SK-N-SH (cell line): ENCODE measurements at regions not wholly inside any gene's neighbourhood (a gene's known extent, or its start where the extent isn't known, plus 50 kb on each side); places are given as distances from the start of the nearest gene placed in this dataset.

Experiments used
- CTCF ChIA-PET: fragments of 300-600, 350-600 bp; formaldehyde crosslinking; extraction: SDS; loops from one replicate; lab custom pipeline; 2021; lab: Yijun Ruan, JAX
- POLR2A ChIA-PET: fragments of 350-600 bp; sonication (Branson Sonifier 250); formaldehyde crosslinking; extraction: SDS; loops from one replicate; lab custom pipeline; 2020; ENCODE audit warnings: antibody characterized with exemption, inconsistent platforms; lab: Yijun Ruan, JAX
- DNase-seq: peaks from one replicate; pipeline ENCODE4 v3.0.0; 2012
- H2AFZ ChIP-seq: fragments of 200-600 bp; sonication (generic); 2 replicates; pipeline ENCODE4 v1.8.1; 2016; ENCODE audit warnings: antibody characterized with exemption, mild to moderate bottlenecking, low read depth
- H3F3A ChIP-seq: fragments of 200-600 bp; sonication (generic); replicated peaks from 2 replicates; pipeline ENCODE3; 2016; ENCODE audit warnings: antibody characterized with exemption, mild to moderate bottlenecking; ENCODE audit not compliant: insufficient read depth
- H3K27ac ChIP-seq, 2 experiments: fragments of 200-500 bp in 1 of 2; fragments of 200-600 bp in 1 of 2; sonication (Bioruptor generic) in 1 of 2; sonication (generic), shearing (Covaris generic) in 1 of 2; 2 replicates each; pipeline versions ENCODE4 v1.5.1 to v1.6.1; 2014 to 2016; ENCODE audit warnings: low read depth in 2 of 2, inconsistent platforms in 1 of 2, low read length in 1 of 2, mild to moderate bottlenecking in 1 of 2, mixed read lengths in 1 of 2
- H3K27me3 ChIP-seq: fragments of 200-600 bp; sonication (generic), shearing (Covaris generic); 2 replicates; pipeline ENCODE4 v1.6.1; 2016; ENCODE audit warnings: mixed run types; ENCODE audit not compliant: insufficient read depth
- H3K36me3 ChIP-seq, 2 experiments: fragments of 200-500 bp in 1 of 2; fragments of 200-600 bp in 1 of 2; sonication (Bioruptor generic) in 1 of 2; sonication (generic) in 1 of 2; replicated peaks in 1 of 2; 2 replicates each; pipeline versions ENCODE3 to v1.5.1; 2014 to 2016; ENCODE audit warnings: low read length in 1 of 2, mild to moderate bottlenecking in 1 of 2; ENCODE audit not compliant: insufficient read depth in 2 of 2, control insufficient read depth in 1 of 2
- H3K4me1 ChIP-seq, 2 experiments: fragments of 200-500 bp in 1 of 2; fragments of 200-600 bp in 1 of 2; sonication (Bioruptor generic) in 1 of 2; sonication (generic), shearing (Covaris generic) in 1 of 2; 2 replicates each; pipeline versions ENCODE4 v1.5.1 to v1.6.1; 2014 to 2016; ENCODE audit warnings: low read depth in 1 of 2, low read length in 1 of 2, mixed run types in 1 of 2; ENCODE audit not compliant: insufficient read depth in 2 of 2, control insufficient read depth in 1 of 2
- H3K4me2 ChIP-seq: fragments of 200-600 bp; sonication (generic), shearing (Covaris generic); 2 replicates; pipeline ENCODE4 v1.6.1; 2017; ENCODE audit warnings: mixed run types
- H3K4me3 ChIP-seq, 2 experiments: fragments of 200-500 bp in 1 of 2; fragments of 200-600 bp in 1 of 2; sonication (Bioruptor generic) in 1 of 2; sonication (generic), shearing (Covaris generic) in 1 of 2; 2 replicates each; pipeline versions ENCODE4 v1.5.1 to v1.8.1; 2014 to 2016; ENCODE audit warnings: low read depth in 2 of 2, inconsistent platforms in 1 of 2, low read length in 1 of 2, mild to moderate bottlenecking in 1 of 2, mixed read lengths in 1 of 2, moderate library complexity in 1 of 2
- H3K79me2 ChIP-seq: fragments of 200-600 bp; sonication (generic); 2 replicates; pipeline ENCODE4 v1.8.1; 2017; ENCODE audit warnings: mild to moderate bottlenecking; ENCODE audit not compliant: insufficient read depth
- H3K9ac ChIP-seq: fragments of 200-600 bp; sonication (generic); 2 replicates; pipeline ENCODE4 v1.6.1; 2017; ENCODE audit warnings: mixed run types
- H3K9me2 ChIP-seq: fragments of 200-600 bp; sonication (generic); 2 replicates; pipeline ENCODE4 v1.6.1; 2017; ENCODE audit warnings: mixed run types
- H3K9me3 ChIP-seq: fragments of 200-600 bp; sonication (generic); 2 replicates; pipeline ENCODE4 v1.6.1; 2017; ENCODE audit warnings: mixed run types, mild to moderate bottlenecking, moderate library complexity
- H4K20me1 ChIP-seq: fragments of 200-600 bp; sonication (generic); 2 replicates; pipeline ENCODE4 v1.6.1; 2017; ENCODE audit warnings: mild to moderate bottlenecking, mixed run types; ENCODE audit not compliant: insufficient read depth
- CHD2 ChIP-seq: fragments of 150-350 bp; IDR thresholded peaks from 2 replicates; pipeline ENCODE4 v1.6.1; 2018; ENCODE audit warnings: low read length; ENCODE audit not compliant: partially characterized antibody
- FOSL2 ChIP-seq: IDR thresholded peaks from 2 replicates; pipeline ENCODE4 v1.4.0; 2012; ENCODE audit warnings: low read depth, mild to moderate bottlenecking, moderate library complexity, borderline replicate concordance
- FOXJ3 ChIP-seq: sonication (generic); formaldehyde crosslinking; IDR thresholded peaks from 2 replicates; pipeline ENCODE4 v1.5.1; 2020; ENCODE audit warnings: mild to moderate bottlenecking, missing genetic modification reagents
- GABPA ChIP-seq: IDR thresholded peaks from 2 replicates; pipeline ENCODE4 v1.4.0; 2012; ENCODE audit warnings: low read depth, mild to moderate bottlenecking
- GATA2 ChIP-seq: sonication (generic); formaldehyde crosslinking; IDR thresholded peaks from 2 replicates; pipeline ENCODE4 v1.5.0; 2020; ENCODE audit warnings: mild to moderate bottlenecking, missing genetic modification reagents
- IRF3 ChIP-seq: fragments of 150-350 bp; IDR thresholded peaks from 2 replicates; pipeline ENCODE4 v1.6.1; 2016; ENCODE audit warnings: mild to moderate bottlenecking, low read depth, low read length
- JUND ChIP-seq: IDR thresholded peaks from 2 replicates; pipeline ENCODE4 v1.4.0; 2012
- MAX ChIP-seq: IDR thresholded peaks from 2 replicates; pipeline ENCODE4 v1.4.0; 2012; ENCODE audit warnings: low read depth
- MEF2A ChIP-seq: IDR thresholded peaks from 2 replicates; pipeline ENCODE4 v1.4.0; 2012; ENCODE audit warnings: low read depth, borderline replicate concordance
- MXI1 ChIP-seq: IDR thresholded peaks from 2 replicates; pipeline ENCODE4 v1.6.1; 2012; ENCODE audit warnings: mild to moderate bottlenecking, low read depth, low read length, improper control_type of control experiment
- NFIC ChIP-seq: IDR thresholded peaks from 2 replicates; pipeline ENCODE4 v1.4.0; 2012; ENCODE audit warnings: borderline replicate concordance
- RAD21 ChIP-seq: IDR thresholded peaks from 2 replicates; pipeline ENCODE4 v1.6.1; 2012; ENCODE audit warnings: mild to moderate bottlenecking, low read length
- SMC3 ChIP-seq: IDR thresholded peaks from 2 replicates; pipeline ENCODE4 v1.6.1; 2012; ENCODE audit warnings: low read depth, low read length, improper control_type of control experiment
- TAF1 ChIP-seq: IDR thresholded peaks from 2 replicates; pipeline ENCODE4 v1.6.1; 2012; ENCODE audit warnings: low read depth, mild to moderate bottlenecking, low read length, moderate library complexity, borderline replicate concordance
- TCF12 ChIP-seq: IDR thresholded peaks from 2 replicates; pipeline ENCODE4 v1.4.0; 2012
- TEAD4 ChIP-seq: IDR thresholded peaks from 2 replicates; pipeline ENCODE4 v1.4.0; 2012; ENCODE audit warnings: mild to moderate bottlenecking, borderline replicate concordance; ENCODE audit not compliant: insufficient read depth
- YY1 ChIP-seq: IDR thresholded peaks from 2 replicates; pipeline ENCODE4 v1.4.0; 2012; ENCODE audit warnings: low read depth, mild to moderate bottlenecking
- WGBS: methylation state at CpG from one replicate; pipeline ENCODE4 v1.1.6; 2017; ENCODE audit warnings: low lambda C conversion rate; 5-methylcytosine and 5-hydroxymethylcytosine counted together

- no peak for DNase-seq
- TF ChIP-seq TEAD4, result no peak
- no peak for TF ChIP-seq MAX
- TF ChIP-seq IRF3, result no peak
- TF ChIP-seq GATA2 (CRISPR knock-in tag), result no peak
- no peak for TF ChIP-seq TCF12
- no peak for TF ChIP-seq YY1
- TF ChIP-seq SMC3, result no peak
- TF ChIP-seq MEF2A, result no peak
- no peak for TF ChIP-seq CHD2
- no peak for TF ChIP-seq NFIC
- no peak for TF ChIP-seq MXI1
- TF ChIP-seq RAD21, result no peak
- Histone ChIP-seq H3F3A (no peaks in the 10 kb centered on the region), H3K4me1 (peaks cover 2 to 32% of the 10 kb centered on the region in 2 experiments; a peak in 3 of 4 replicates), H3K9me3 (no peaks in the 10 kb centered on the region), H3K4me3 (no peak overlapping the region), H3K36me3 (no peaks in the 10 kb centered on the region), H3K27me3 (no peaks in the 10 kb centered on the region), H4K20me1 (no peaks in the 10 kb centered on the region), H3K4me2 (no peak overlapping the region), H3K9me2 (no peaks in the 10 kb centered on the region), H3K27ac (no peak overlapping the region), H2AFZ (no peak overlapping the region), H3K79me2 (no peaks in the 10 kb centered on the region), H3K9ac (no peak overlapping the region)
- ChIA-PET POLR2A (no interaction called here), CTCF (no interaction called here)
- 84% methylated on average over 10 of the region's 16 CpGs for WGBS
These were observed 61.7 kb upstream of the ZNF469 start for GRCh38 chr16:88320947-88321634.

- Histone ChIP-seq H3K79me2 (no peaks in the 10 kb centered on the region), H3K9ac (no peak overlapping the region), H3F3A (no peaks in the 10 kb centered on the region), H3K4me2 (no peak overlapping the region), H3K27me3 (no peaks in the 10 kb centered on the region), H3K9me3 (no peaks in the 10 kb centered on the region), H4K20me1 (no peaks in the 10 kb centered on the region), H3K36me3 (no peaks in the 10 kb centered on the region), H3K9me2 (no peaks in the 10 kb centered on the region), H3K27ac (no peak overlapping the region), H2AFZ (no peak overlapping the region), H3K4me3 (no peak overlapping the region), H3K4me1 (peaks cover 0 to 32% of the 10 kb centered on the region in 2 experiments; a peak in 2 of 4 replicates)
- POLR2A ChIA-PET, result no interaction called here
- CTCF ChIA-PET, result interaction anchor here (1.4 kb wide), 1 partner anchor 34 kb away, joined by 5 read pairs; no protein-coding TSS in a partner anchor
- TF ChIP-seq CHD2 (no peak), FOSL2 (no peak), JUND (no peak), FOXJ3 (no peak), GABPA (no peak), TAF1 (no peak)
- WGBS, result 89% methylated on average over 22 of the region's 32 CpGs
- no peak for DNase-seq
These were observed 60.9 kb upstream of the ZNF469 start for GRCh38 chr16:88321635-88322499.
